22Rv1 (cell line): ENCODE measurements at regions not wholly inside any gene's neighbourhood (a gene's known extent, or its start where the extent isn't known, plus 50 kb on each side); places are given as distances from the start of the nearest gene placed in this dataset.

Source experiments
- CTCF ChIP-seq: fragments of 450-650 bp; IDR thresholded peaks from 2 replicates; pipeline ENCODE4 v1.5.1; 2017; ENCODE audit warnings: mild to moderate bottlenecking
- ZFX ChIP-seq: fragments of 450-650 bp; IDR thresholded peaks from 2 replicates; pipeline ENCODE4 v1.6.1; 2017; ENCODE audit warnings: antibody characterized with exemption, borderline replicate concordance

- TF ChIP-seq CTCF, result no peak
- TF ChIP-seq ZFX, result no peak
These were observed 888.8 kb downstream of the QKI start for GRCh38 chr6:164303102-164303964.
